ENCODE measurements at regions not wholly inside any gene's neighbourhood (a gene's known extent, or its start where the extent isn't known, plus 50 kb on each side); places are given as distances from the start of the nearest gene placed in this dataset.
"Not testable (repeated sequence)": the region's sequence is repeated elsewhere in the genome, so short reads cannot be mapped to it uniquely, and the experiment has no call there.

DNA sequence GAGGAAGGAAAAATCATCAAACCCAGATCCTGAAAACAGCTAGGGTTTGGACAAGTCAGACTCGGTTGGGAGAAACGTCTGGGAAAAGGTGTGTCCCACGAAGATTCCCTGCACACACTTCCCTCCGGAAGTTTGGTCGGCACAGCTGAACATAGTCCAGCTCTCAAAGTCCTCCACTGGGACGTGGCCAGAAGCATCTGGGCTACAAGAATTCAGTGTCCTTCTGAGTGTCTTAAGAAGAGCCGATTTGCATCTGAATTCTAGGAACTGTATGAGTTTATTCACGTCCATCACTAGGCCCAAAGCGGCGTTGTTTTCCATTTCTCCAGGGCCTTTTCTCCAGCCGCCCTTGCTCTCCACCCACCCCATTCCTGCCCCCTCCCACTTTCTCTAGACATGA is 109.1 kb downstream of the C17orf67 start:
- TF ChIP-seq, protein P1, sequence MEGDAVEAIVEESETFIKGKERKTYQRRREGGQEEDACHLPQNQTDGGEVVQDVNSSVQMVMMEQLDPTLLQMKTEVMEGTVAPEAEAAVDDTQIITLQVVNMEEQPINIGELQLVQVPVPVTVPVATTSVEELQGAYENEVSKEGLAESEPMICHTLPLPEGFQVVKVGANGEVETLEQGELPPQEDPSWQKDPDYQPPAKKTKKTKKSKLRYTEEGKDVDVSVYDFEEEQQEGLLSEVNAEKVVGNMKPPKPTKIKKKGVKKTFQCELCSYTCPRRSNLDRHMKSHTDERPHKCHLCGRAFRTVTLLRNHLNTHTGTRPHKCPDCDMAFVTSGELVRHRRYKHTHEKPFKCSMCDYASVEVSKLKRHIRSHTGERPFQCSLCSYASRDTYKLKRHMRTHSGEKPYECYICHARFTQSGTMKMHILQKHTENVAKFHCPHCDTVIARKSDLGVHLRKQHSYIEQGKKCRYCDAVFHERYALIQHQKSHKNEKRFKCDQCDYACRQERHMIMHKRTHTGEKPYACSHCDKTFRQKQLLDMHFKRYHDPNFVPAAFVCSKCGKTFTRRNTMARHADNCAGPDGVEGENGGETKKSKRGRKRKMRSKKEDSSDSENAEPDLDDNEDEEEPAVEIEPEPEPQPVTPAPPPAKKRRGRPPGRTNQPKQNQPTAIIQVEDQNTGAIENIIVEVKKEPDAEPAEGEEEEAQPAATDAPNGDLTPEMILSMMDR (conservative IDR thresholded peaks at IDR 0.05), result no peak
- TF ChIP-seq EZH2 (IDR thresholded peaks at IDR 0.05; ENCODE audit: low read depth), result no peak
- Histone ChIP-seq H2AFZ (no peak overlapping the region), H3K4me3 (no peak overlapping the region), H3K36me3 (ENCODE audit: low read depth) (no peaks in the 10 kb centered on the region), H3K27me3 (ENCODE audit: insufficient read depth, low read depth) (peaks cover 11% of the 10 kb centered on the region), H4K20me1 (ENCODE audit: insufficient read depth) (no peaks in the 10 kb centered on the region), H3K4me2 (no peak overlapping the region), H3F3A (ENCODE audit: insufficient read depth, low read depth) (no peaks in the 10 kb centered on the region), H3K27ac (no peak overlapping the region), H3K79me2 (ENCODE audit: low read depth) (no peaks in the 10 kb centered on the region), H3K9me2 (ENCODE audit: insufficient read depth) (no peaks in the 10 kb centered on the region), H3K9me3 (ENCODE audit: insufficient read depth, low read depth) (no peaks in the 10 kb centered on the region), H3K4me1 (replicated peaks; ENCODE audit: insufficient read depth) (no peaks in the 10 kb centered on the region)
- DNase-seq, result no peak
- intact Hi-C loops (cut with micrococcal nuclease; ENCODE audit: unreplicated experiment), result loop anchor here (10.0 kb wide), 1 partner anchor 220 kb away; no protein-coding TSS in a partner anchor
- POLR2A ChIA-PET (ENCODE audit: unreplicated experiment), result no interaction called here
- CTCF ChIA-PET, result no interaction called here
- no TSS peak for BruUV-seq (replicated peaks)

DNA sequence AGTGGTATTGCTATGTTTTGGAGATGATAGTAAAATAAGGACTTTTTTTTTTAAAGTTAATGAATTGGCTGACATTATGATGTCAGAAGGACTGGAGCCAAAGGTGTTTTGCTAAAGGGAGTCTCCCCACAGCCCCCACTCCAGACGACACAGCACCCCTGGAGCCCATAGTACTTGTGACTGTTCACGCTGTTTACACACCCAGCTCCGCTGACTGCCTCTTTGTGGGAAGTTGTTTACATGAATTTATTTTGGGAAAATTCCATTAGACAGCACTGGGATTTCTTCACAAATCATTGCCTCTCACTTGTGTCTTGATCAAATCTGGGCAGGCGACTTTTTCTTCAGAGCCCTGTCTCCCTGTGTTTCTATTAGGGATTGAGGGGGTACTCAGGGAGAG is 108.6 kb downstream of the C17orf67 start:
- Histone ChIP-seq H3K27me3 (ENCODE audit: insufficient read depth, low read depth) (peaks cover 11% of the 10 kb centered on the region), H3F3A (ENCODE audit: insufficient read depth, low read depth) (no peaks in the 10 kb centered on the region), H3K9me2 (ENCODE audit: insufficient read depth) (no peaks in the 10 kb centered on the region), H3K4me3 (no peak overlapping the region), H3K9me3 (ENCODE audit: insufficient read depth, low read depth) (no peaks in the 10 kb centered on the region), H3K27ac (no peak overlapping the region), H3K36me3 (ENCODE audit: low read depth) (no peaks in the 10 kb centered on the region), H3K4me1 (replicated peaks; ENCODE audit: insufficient read depth) (no peaks in the 10 kb centered on the region), H3K4me2 (no peak overlapping the region), H3K79me2 (ENCODE audit: low read depth) (no peaks in the 10 kb centered on the region), H4K20me1 (ENCODE audit: insufficient read depth) (no peaks in the 10 kb centered on the region), H2AFZ (no peak overlapping the region)
- DNase-seq, result no peak
- intact Hi-C loops (cut with micrococcal nuclease; ENCODE audit: unreplicated experiment), result loop anchor here (10.0 kb wide), 1 partner anchor 220 kb away; no protein-coding TSS in a partner anchor
- ChIA-PET POLR2A (ENCODE audit: unreplicated experiment) (no interaction called here), CTCF (no interaction called here)
- BruUV-seq (replicated peaks), result no TSS peak
- TF ChIP-seq, protein P1 (conservative IDR thresholded peaks at IDR 0.05), result no peak
- TF ChIP-seq EZH2 (IDR thresholded peaks at IDR 0.05; ENCODE audit: low read depth), result no peak

DNA sequence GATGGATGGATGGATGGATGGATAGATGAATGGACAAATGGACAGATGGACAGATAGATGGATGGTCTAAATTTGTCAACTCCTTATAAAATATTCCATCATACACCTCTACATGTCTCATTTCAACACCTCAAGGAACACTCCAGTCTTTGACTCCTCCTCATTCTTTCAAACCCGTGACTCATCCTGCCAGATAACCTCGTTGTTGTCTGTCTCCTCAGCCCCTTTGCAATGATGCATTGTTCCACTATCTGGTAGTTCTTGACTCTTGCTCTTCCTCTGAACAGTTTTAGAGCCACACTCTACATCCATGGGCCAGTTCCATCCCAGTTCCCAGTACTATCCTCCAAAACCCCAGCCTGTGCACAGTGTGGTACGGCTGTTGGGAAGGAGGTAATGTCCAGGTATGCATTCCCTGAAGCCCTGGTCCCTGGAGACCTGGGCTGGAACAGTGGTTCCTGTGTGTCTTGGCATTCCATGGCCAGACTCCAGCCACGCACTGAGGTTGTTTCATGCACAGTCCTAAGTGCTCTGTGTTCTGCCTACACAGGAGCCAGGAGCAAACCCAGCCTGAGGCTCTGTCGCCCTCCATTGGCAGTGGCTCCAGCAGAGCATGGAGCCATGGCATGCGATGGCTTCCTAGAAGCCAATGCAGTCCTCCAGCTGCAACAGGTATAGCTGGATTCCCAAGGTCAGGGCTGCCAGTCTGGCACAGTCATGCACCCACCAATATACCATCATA is 105.7 kb downstream of the C17orf67 start:
- POLR2A ChIA-PET (ENCODE audit: unreplicated experiment), result no interaction called here
- Histone ChIP-seq H3K9me3 (ENCODE audit: insufficient read depth, low read depth) (no peaks in the 10 kb centered on the region), H3K4me1 (replicated peaks; ENCODE audit: insufficient read depth) (no peaks in the 10 kb centered on the region), H3K27ac (no peak overlapping the region), H3K4me2 (no peak overlapping the region), H3K9me2 (ENCODE audit: insufficient read depth) (no peaks in the 10 kb centered on the region), H3F3A (ENCODE audit: insufficient read depth, low read depth) (no peaks in the 10 kb centered on the region), H3K79me2 (ENCODE audit: low read depth) (no peaks in the 10 kb centered on the region), H4K20me1 (ENCODE audit: insufficient read depth) (no peaks in the 10 kb centered on the region), H3K36me3 (ENCODE audit: low read depth) (no peaks in the 10 kb centered on the region), H3K4me3 (no peak overlapping the region), H3K27me3 (ENCODE audit: insufficient read depth, low read depth) (peaks cover 11% of the 10 kb centered on the region), H2AFZ (no peak overlapping the region)
- intact Hi-C loops (cut with micrococcal nuclease; ENCODE audit: unreplicated experiment), result loop anchor here (10.0 kb wide), 1 partner anchor 217 kb away; no protein-coding TSS in a partner anchor
- DNase-seq, result no peak
- TF ChIP-seq EZH2 (IDR thresholded peaks at IDR 0.05; ENCODE audit: low read depth), result no peak
- TF ChIP-seq, protein P1 (conservative IDR thresholded peaks at IDR 0.05), result no peak
- BruUV-seq (replicated peaks), result no TSS peak
- CTCF ChIA-PET, result no interaction called here

DNA sequence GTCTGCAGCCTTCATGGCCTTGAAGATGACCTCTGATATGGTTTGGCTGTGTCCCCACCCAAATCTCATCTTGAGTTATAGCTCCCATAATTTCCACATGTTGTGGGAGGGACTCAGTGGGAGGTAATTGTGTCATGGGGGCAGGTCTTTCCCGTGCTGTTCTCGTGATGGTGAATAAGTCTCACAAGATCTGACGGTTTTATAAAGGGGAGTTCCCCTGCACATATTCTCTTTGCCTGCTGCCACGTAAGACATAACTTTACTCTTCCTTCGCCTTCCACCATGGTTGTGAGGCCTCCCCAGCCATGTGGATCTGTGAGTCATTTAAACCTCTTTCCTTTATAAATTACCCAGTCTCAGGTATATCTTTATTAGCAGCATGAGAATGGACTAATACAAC is 102.6 kb downstream of the C17orf67 start:
- H3K9me3 ChIP-seq (ENCODE audit: insufficient read depth, low read depth); CTCF ChIA-PET; BruUV-seq (replicated peaks); H3K4me3 ChIP-seq; H3K36me3 ChIP-seq (ENCODE audit: low read depth); H4K20me1 ChIP-seq (ENCODE audit: insufficient read depth); intact Hi-C loops (cut with micrococcal nuclease; ENCODE audit: unreplicated experiment); H3K79me2 ChIP-seq (ENCODE audit: low read depth); H3K9me2 ChIP-seq (ENCODE audit: insufficient read depth); POLR2A ChIA-PET (ENCODE audit: unreplicated experiment); H3K4me2 ChIP-seq; H3F3A ChIP-seq (ENCODE audit: insufficient read depth, low read depth); H3K4me1 ChIP-seq (replicated peaks; ENCODE audit: insufficient read depth); H3K27ac ChIP-seq; DNase-seq; H2AFZ ChIP-seq: not testable (repeated sequence)
- H3K27me3 ChIP-seq (ENCODE audit: insufficient read depth, low read depth), result peaks cover 15% of the 10 kb centered on the region
